ENCODE measurements at regions not wholly inside any gene's neighbourhood (a gene's known extent, or its start where the extent isn't known, plus 50 kb on each side); places are given as distances from the start of the nearest gene placed in this dataset.

GRCh38 chr3:110314512-110315114, 757.0 kb upstream of the NECTIN3 start:
- Mint-ChIP-seq H3K9me3 (peaks cover 3% of the 10 kb centered on the region), H3K27ac (no peak overlapping the region), H3K4me1 (peaks cover 2% of the 10 kb centered on the region; the same call in 1 of the 2 replicates), H3K27me3 (ENCODE audit: low read depth) (no peaks in the 10 kb centered on the region), H3K4me3 (no peak overlapping the region), H3K36me3 (no peaks in the 10 kb centered on the region)
- ChIA-PET POLR2A (no interaction called here), CTCF (interaction anchor here (0.5 to 1.5 kb wide), 20 partner anchors 9 to 960 kb away, joined by 3 to 11 read pairs (median 4); no protein-coding TSS in a partner anchor)
- ATAC-seq (peak; percentile 80), DNase-seq (ENCODE audit: low spot score) (peak; percentile 61)
- TF ChIP-seq E2F4 (CRISPR knock-in tag; IDR thresholded peaks at IDR 0.05; ENCODE audit: borderline replicate concordance, low read depth): no peak
- TF ChIP-seq CTCF (IDR thresholded peaks at IDR 0.05): peak; percentile 76
- TF ChIP-seq EMX1 (CRISPR knock-in tag; IDR thresholded peaks at IDR 0.05): no peak

- ChIA-PET CTCF (no interaction called here), POLR2A (interaction anchor here (0.6 kb wide), 1 partner anchor 155 kb away, joined by 3 read pairs; no protein-coding TSS in a partner anchor)
- TF ChIP-seq ZNF416 (CRISPR knock-in tag; IDR thresholded peaks at IDR 0.05) (no peak), ZNF138 (CRISPR knock-in tag; conservative IDR thresholded peaks at IDR 0.05) (no peak)
- no peaks in the 10 kb centered on the region for H3K36me3 Mint-ChIP-seq
- no peak overlapping the region for H3K4me3 Mint-ChIP-seq
- DNase-seq (ENCODE audit: low spot score) (no peak), ATAC-seq (no peak)
- no peak overlapping the region for H3K27ac Mint-ChIP-seq
- no peaks in the 10 kb centered on the region for H3K27me3 Mint-ChIP-seq (ENCODE audit: low read depth)
- peaks cover 8% of the 10 kb centered on the region for H3K9me3 Mint-ChIP-seq
- H3K4me1 Mint-ChIP-seq: no peaks in the 10 kb centered on the region
Measured at GRCh38 chr3:110318108-110318507, 753.5 kb upstream of the NECTIN3 start.

GRCh38 chr3:110323349-110323748, 748.3 kb upstream of the NECTIN3 start:
- CTCF ChIA-PET: no interaction called here
- POLR2A ChIA-PET: no interaction called here
- ATAC-seq (no peak), DNase-seq (ENCODE audit: low spot score) (no peak)
- no peak overlapping the region for H3K27ac Mint-ChIP-seq
- H3K36me3 Mint-ChIP-seq: peaks cover 5% of the 10 kb centered on the region
- H3K4me3 Mint-ChIP-seq: no peak overlapping the region
- peaks cover 8% of the 10 kb centered on the region for H3K4me1 Mint-ChIP-seq
- H3K9me3 Mint-ChIP-seq: peaks cover 19% of the 10 kb centered on the region
- no peaks in the 10 kb centered on the region for H3K27me3 Mint-ChIP-seq (ENCODE audit: low read depth)
- TF ChIP-seq ATF3 (CRISPR knock-in tag; conservative IDR thresholded peaks at IDR 0.05) (no peak), NR3C1 (CRISPR knock-in tag; conservative IDR thresholded peaks at IDR 0.05; ENCODE audit: low read depth) (no peak), FOXP1 (CRISPR knock-in tag; IDR thresholded peaks at IDR 0.05; ENCODE audit: borderline replicate concordance) (no peak), ZNF121 (CRISPR knock-in tag; IDR thresholded peaks at IDR 0.05) (no peak), MYBL2 (CRISPR knock-in tag; IDR thresholded peaks at IDR 0.05) (no peak), ZNF532 (CRISPR knock-in tag; IDR thresholded peaks at IDR 0.05; ENCODE audit: borderline replicate concordance) (no peak), ZNF423 (CRISPR knock-in tag; IDR thresholded peaks at IDR 0.05) (no peak), CDX4 (CRISPR knock-in tag; IDR thresholded peaks at IDR 0.05; ENCODE audit: borderline replicate concordance) (no peak), SP1 (CRISPR knock-in tag; conservative IDR thresholded peaks at IDR 0.05) (no peak), IRF1 (CRISPR knock-in tag; IDR thresholded peaks at IDR 0.05) (no peak), ATF1 (CRISPR knock-in tag; IDR thresholded peaks at IDR 0.05) (no peak), ATF6 (CRISPR knock-in tag; IDR thresholded peaks at IDR 0.05) (no peak), CREM (CRISPR knock-in tag; IDR thresholded peaks at IDR 0.05) (no peak), ZSCAN18 (CRISPR knock-in tag; IDR thresholded peaks at IDR 0.05) (no peak), TEAD1 (CRISPR knock-in tag; IDR thresholded peaks at IDR 0.05) (no peak)

Measured in WTC11 (cell line).